MM.1S (cell line): ENCODE measurements at regions not wholly inside any gene's neighbourhood (a gene's known extent, or its start where the extent isn't known, plus 50 kb on each side); places are given as distances from the start of the nearest gene placed in this dataset.

ENCODE experiments used
- DNase-seq: peaks from one replicate; pipeline ENCODE4 v3.0.0-alpha.2; 2015
- H2AFZ ChIP-seq: fragments of 300-600 bp; sonication (generic); 2 replicates; pipeline ENCODE4 v1.6.0; 2016; ENCODE audit warnings: antibody characterized with exemption, low read length
- H3F3A ChIP-seq: fragments of 300-600 bp; sonication (generic); 2 replicates; pipeline ENCODE4 v1.6.1; 2016; ENCODE audit warnings: mild to moderate bottlenecking, antibody characterized with exemption, low read length, moderate library complexity, mixed read lengths; ENCODE audit not compliant: insufficient read depth
- H3K27ac ChIP-seq: fragments of 300-600 bp; sonication (generic); 2 replicates; pipeline ENCODE4 v1.5.1; 2016; ENCODE audit warnings: mild to moderate bottlenecking, low read length
- H3K27me3 ChIP-seq: fragments of 300-600 bp; sonication (generic); replicated peaks from 2 replicates; pipeline ENCODE4 v1.6.0; 2016; ENCODE audit warnings: low read length; ENCODE audit not compliant: insufficient read depth
- H3K36me3 ChIP-seq: fragments of 300-600 bp; sonication (generic); replicated peaks from 2 replicates; pipeline ENCODE4 v1.6.1; 2016; ENCODE audit warnings: mild to moderate bottlenecking, low read length, mixed read lengths; ENCODE audit not compliant: insufficient read depth
- H3K4me1 ChIP-seq: fragments of 300-600 bp; sonication (generic); 2 replicates; pipeline ENCODE4 v1.6.1; 2016; ENCODE audit warnings: low read length, mixed read lengths
- H3K4me2 ChIP-seq: fragments of 300-600 bp; sonication (generic); 2 replicates; pipeline ENCODE4 v1.6.0; 2016; ENCODE audit warnings: low read depth, low read length
- H3K4me3 ChIP-seq: fragments of 300-600 bp; sonication (generic); 2 replicates; pipeline ENCODE4 v1.5.1; 2016; ENCODE audit warnings: low read length, mixed read lengths
- H3K79me2 ChIP-seq: fragments of 300-600 bp; sonication (generic); 2 replicates; pipeline ENCODE4 v1.6.1; 2016; ENCODE audit warnings: mixed run types, low read length, mixed read lengths
- H3K9ac ChIP-seq: fragments of 300-600 bp; sonication (generic); 2 replicates; pipeline ENCODE4 v1.6.1; 2016; ENCODE audit warnings: low read length, mixed read lengths
- H3K9me2 ChIP-seq: fragments of 300-600 bp; sonication (generic); replicated peaks from 2 replicates; pipeline ENCODE4 v1.6.1; 2016; ENCODE audit warnings: mild to moderate bottlenecking, low read length, mixed read lengths; ENCODE audit not compliant: insufficient read depth
- H3K9me3 ChIP-seq: fragments of 300-600 bp; sonication (generic); replicated peaks from 2 replicates; pipeline ENCODE4 v1.6.1; 2016; ENCODE audit warnings: mild to moderate bottlenecking, low read length, mixed read lengths; ENCODE audit not compliant: insufficient read depth
- H4K20me1 ChIP-seq: fragments of 300-600 bp; sonication (generic); 2 replicates; pipeline ENCODE4 v1.6.1; 2016; ENCODE audit warnings: mild to moderate bottlenecking, low read length, moderate library complexity, mixed read lengths; ENCODE audit not compliant: insufficient read depth
- EZH2 ChIP-seq: fragments of 300-600 bp; sonication (generic); optimal IDR thresholded peaks from 2 replicates; pipeline ENCODE3; 2017; ENCODE audit warnings: low read depth, mild to moderate bottlenecking, antibody characterized with exemption, low read length, mixed read lengths
- EZH2phosphoT487 ChIP-seq: fragments of 300-600 bp; sonication (generic); IDR thresholded peaks from 2 replicates; pipeline ENCODE4 v1.6.1; 2018; ENCODE audit warnings: antibody characterized with exemption, low read length
- TF ChIP-seq, protein P1 (sequence below): fragments of 300-600 bp; sonication (generic); IDR thresholded peaks from 2 replicates; pipeline ENCODE4 v1.5.1; 2016; ENCODE audit warnings: antibody characterized with exemption, low read length, mixed read lengths

DNA sequence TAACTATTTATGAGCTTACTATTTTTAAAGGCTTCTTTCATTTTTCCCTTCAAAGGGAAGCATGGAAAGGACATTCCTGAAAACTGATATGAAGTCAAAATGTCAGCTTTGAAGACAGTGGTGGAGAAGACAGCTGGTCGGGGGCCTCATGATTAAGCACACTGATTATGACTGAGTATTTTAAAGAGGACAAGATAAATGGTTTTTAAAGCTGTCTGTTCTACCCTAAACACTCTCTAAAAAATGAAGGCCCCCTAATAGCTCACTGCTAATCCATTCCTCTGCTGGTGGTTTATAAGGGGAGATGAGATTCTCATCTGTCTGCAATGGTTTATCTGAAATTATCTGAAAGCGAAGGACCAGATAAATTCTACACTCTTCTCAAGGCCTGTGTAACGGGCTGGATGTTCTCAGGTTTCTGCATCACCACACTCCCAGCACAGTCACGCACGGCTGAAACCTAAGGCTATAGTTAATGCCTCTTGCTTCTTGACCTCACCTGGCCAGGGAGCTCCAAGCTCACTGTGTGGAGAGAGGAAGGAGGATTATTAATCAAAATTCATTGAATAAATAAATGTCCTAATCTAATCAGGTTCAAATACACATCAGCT is 86.9 kb upstream of the DOCK9 start:
- H2AFZ ChIP-seq: no peak overlapping the region
- H3K36me3 ChIP-seq: no peaks in the 10 kb centered on the region
- no peaks in the 10 kb centered on the region for H4K20me1 ChIP-seq
- no peak overlapping the region for H3K4me2 ChIP-seq
- H3K9ac ChIP-seq: no peak overlapping the region
- H3K79me2 ChIP-seq: peaks cover 17% of the 10 kb centered on the region
- DNase-seq: no peak
- peaks cover 14% of the 10 kb centered on the region for H3K4me1 ChIP-seq
- no peak overlapping the region for H3K4me3 ChIP-seq
- TF ChIP-seq, protein P1, sequence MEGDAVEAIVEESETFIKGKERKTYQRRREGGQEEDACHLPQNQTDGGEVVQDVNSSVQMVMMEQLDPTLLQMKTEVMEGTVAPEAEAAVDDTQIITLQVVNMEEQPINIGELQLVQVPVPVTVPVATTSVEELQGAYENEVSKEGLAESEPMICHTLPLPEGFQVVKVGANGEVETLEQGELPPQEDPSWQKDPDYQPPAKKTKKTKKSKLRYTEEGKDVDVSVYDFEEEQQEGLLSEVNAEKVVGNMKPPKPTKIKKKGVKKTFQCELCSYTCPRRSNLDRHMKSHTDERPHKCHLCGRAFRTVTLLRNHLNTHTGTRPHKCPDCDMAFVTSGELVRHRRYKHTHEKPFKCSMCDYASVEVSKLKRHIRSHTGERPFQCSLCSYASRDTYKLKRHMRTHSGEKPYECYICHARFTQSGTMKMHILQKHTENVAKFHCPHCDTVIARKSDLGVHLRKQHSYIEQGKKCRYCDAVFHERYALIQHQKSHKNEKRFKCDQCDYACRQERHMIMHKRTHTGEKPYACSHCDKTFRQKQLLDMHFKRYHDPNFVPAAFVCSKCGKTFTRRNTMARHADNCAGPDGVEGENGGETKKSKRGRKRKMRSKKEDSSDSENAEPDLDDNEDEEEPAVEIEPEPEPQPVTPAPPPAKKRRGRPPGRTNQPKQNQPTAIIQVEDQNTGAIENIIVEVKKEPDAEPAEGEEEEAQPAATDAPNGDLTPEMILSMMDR: no peak
- TF ChIP-seq EZH2 (no peak), EZH2phosphoT487 (no peak)
- H3K9me2 ChIP-seq: no peaks in the 10 kb centered on the region
- no peaks in the 10 kb centered on the region for H3F3A ChIP-seq
- H3K27me3 ChIP-seq: no peaks in the 10 kb centered on the region
- H3K9me3 ChIP-seq: no peaks in the 10 kb centered on the region
- H3K27ac ChIP-seq: no peak overlapping the region

DNA sequence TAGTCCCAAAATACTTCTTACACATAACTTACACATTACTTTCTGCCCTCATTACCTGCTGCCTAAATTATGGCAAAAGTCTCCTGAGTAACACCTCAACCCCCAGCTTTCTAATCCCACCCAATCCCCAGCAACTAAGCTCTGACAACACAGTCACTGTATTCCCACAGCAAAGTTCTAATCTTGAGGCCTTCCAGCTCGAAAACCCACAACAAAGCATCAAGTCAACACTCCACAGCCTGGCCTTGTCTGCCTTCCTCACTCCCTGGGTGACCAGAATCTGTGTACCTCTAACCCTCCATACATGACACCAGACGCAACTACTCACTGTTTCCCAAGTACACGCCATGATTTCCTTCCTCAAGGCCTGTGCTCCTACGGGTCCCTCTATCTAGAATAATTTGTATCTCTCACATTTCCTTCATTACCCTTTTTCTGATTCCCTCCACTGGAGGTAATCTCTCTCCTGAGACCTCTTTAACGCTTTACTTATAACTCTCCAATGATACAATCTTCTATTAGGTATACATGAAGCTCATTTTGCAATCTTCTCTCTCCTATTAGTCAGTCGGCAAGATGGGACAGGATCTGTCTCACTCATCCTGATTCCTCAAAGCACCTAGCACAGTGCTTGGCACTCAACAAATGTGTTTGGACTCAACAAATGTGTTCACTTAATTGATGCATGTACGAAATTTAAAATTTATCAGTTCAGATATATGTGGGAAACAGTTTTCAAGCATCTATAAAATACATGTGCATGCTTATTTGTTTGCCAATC is 87.6 kb upstream of the DOCK9 start:
- Histone ChIP-seq H3K9ac (no peak overlapping the region), H3F3A (no peaks in the 10 kb centered on the region), H3K4me2 (0 out of 2 replicates have a peak overlapping the region, but pooled peaks have one; percentile 3)

DNA sequence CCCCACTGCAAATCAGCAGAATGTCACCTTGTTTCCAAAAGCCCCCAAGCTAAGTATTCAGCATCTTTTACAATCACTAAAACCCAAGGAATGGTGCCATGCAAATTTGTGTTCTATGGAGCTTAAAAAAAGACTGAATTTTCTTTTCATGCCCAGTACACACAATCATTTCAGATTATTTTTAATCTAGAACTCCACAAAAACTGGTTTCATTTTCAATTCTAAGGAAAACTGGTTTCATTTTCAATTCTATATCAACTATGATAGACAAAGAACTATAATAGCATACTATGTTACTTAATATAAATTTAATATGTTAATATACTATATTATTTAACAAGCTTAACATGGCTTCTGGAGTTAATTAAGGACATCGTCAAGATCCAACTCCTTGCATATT is 88.4 kb upstream of the DOCK9 start:
- no peaks in the 10 kb centered on the region for H3K9me2 ChIP-seq
- peaks cover 13% of the 10 kb centered on the region for H3K79me2 ChIP-seq
- H3K27ac ChIP-seq: no peak overlapping the region
- no peak overlapping the region for H3K9ac ChIP-seq
- H3K27me3 ChIP-seq: no peaks in the 10 kb centered on the region
- no peaks in the 10 kb centered on the region for H3K9me3 ChIP-seq
- peak; percentile 16 for DNase-seq
- peak overlapping the region; percentile 3; the same call in 1 of the 2 replicates for H3K4me2 ChIP-seq
- H3F3A ChIP-seq: no peaks in the 10 kb centered on the region
- no peak overlapping the region for H2AFZ ChIP-seq
- no peaks in the 10 kb centered on the region for H3K36me3 ChIP-seq
- H4K20me1 ChIP-seq: no peaks in the 10 kb centered on the region
- peaks cover 14% of the 10 kb centered on the region for H3K4me1 ChIP-seq
- H3K4me3 ChIP-seq: no peak overlapping the region
- TF ChIP-seq EZH2: no peak
- no peak for TF ChIP-seq EZH2phosphoT487

More for the DNA sequence above, 87.6 kb upstream of the DOCK9 start:
- peaks cover 14% of the 10 kb centered on the region for H3K4me1 ChIP-seq
- peak; percentile 4 for DNase-seq
- no peak overlapping the region for H2AFZ ChIP-seq
- no peaks in the 10 kb centered on the region for H3K36me3 ChIP-seq
- H3K27ac ChIP-seq: no peak overlapping the region
- no peaks in the 10 kb centered on the region for H3K9me2 ChIP-seq
- no peaks in the 10 kb centered on the region for H3K27me3 ChIP-seq
- H3K9me3 ChIP-seq: no peaks in the 10 kb centered on the region
- peaks cover 16% of the 10 kb centered on the region for H3K79me2 ChIP-seq
- TF ChIP-seq EZH2phosphoT487 (no peak), EZH2 (no peak)
- TF ChIP-seq, protein P1: no peak
- H4K20me1 ChIP-seq: no peaks in the 10 kb centered on the region
- H3K4me3 ChIP-seq: no peak overlapping the region
